Epidermal melanocyte (primary cell): ENCODE measurements at regions not wholly inside any gene's neighbourhood (a gene's known extent, or its start where the extent isn't known, plus 50 kb on each side); places are given as distances from the start of the nearest gene placed in this dataset.
"Not testable (repeated sequence)": the region's sequence is repeated elsewhere in the genome, so short reads cannot be mapped to it uniquely, and the experiment has no call there.

Experiments used
- DNase-seq: peaks from one replicate; pipeline ENCODE4 v3.0.0; 2011; ENCODE audit warnings: low spot score; ENCODE audit not compliant: insufficient read length

GRCh38 chr14:34065690-34066391 lies 115.0 kb upstream of the EGLN3 start:
- no peak for DNase-seq

GRCh38 chr14:34065236-34065635 lies 114.4 kb upstream of the EGLN3 start:
- DNase-seq: no peak

- DNase-seq: no peak
These were observed 113.5 kb upstream of the EGLN3 start for GRCh38 chr14:34064349-34064748.

GRCh38 chr14:34063470-34064164 lies 112.7 kb upstream of the EGLN3 start:
- DNase-seq: no peak

- no peak for DNase-seq
These were observed 112.2 kb upstream of the EGLN3 start for GRCh38 chr14:34063042-34063441.

- DNase-seq: no peak
These were observed 111.6 kb upstream of the EGLN3 start for GRCh38 chr14:34062353-34062973.

- no peak for DNase-seq
These were observed 109.8 kb upstream of the EGLN3 start for GRCh38 chr14:34060651-34060999.

- peak; percentile 50 for DNase-seq
These were observed 109.2 kb upstream of the EGLN3 start for GRCh38 chr14:34059925-34060650.

- DNase-seq: no peak
These were observed 108.4 kb upstream of the EGLN3 start for GRCh38 chr14:34059037-34059924.

- no peak for DNase-seq
These were observed 107.6 kb upstream of the EGLN3 start for GRCh38 chr14:34058510-34058909.

- DNase-seq: no peak
These were observed 105.2 kb upstream of the EGLN3 start for GRCh38 chr14:34056046-34056445.

- DNase-seq: no peak
These were observed 104.5 kb upstream of the EGLN3 start for GRCh38 chr14:34055157-34055950.

GRCh38 chr14:34053666-34054065 lies 102.8 kb upstream of the EGLN3 start:
- DNase-seq: no peak

- DNase-seq: no peak
These were observed 101.8 kb upstream of the EGLN3 start for GRCh38 chr14:34052658-34053014.

- DNase-seq: no peak
These were observed 101.2 kb upstream of the EGLN3 start for GRCh38 chr14:34051966-34052657.

- DNase-seq: no peak
These were observed 99.7 kb upstream of the EGLN3 start for GRCh38 chr14:34050606-34051005.

GRCh38 chr14:34049790-34050189 lies 98.9 kb upstream of the EGLN3 start:
- no peak for DNase-seq

- not testable (repeated sequence) for DNase-seq
These were observed 98.3 kb upstream of the EGLN3 start for GRCh38 chr14:34049187-34049586.

GRCh38 chr14:34046799-34047520 lies 96.1 kb upstream of the EGLN3 start:
- DNase-seq: no peak
